Vagina (tissue), 2 donors: ENCODE measurements at regions not wholly inside any gene's neighbourhood (a gene's known extent, or its start where the extent isn't known, plus 50 kb on each side); places are given as distances from the start of the nearest gene placed in this dataset.

Source experiments
- CTCF ChIP-seq, 3 experiments: fragments of 450-650 bp in 2 of 3; fragments of 200-600 bp in 1 of 3; sonication (generic) in 1 of 3; IDR thresholded peaks; one replicate each; pipeline ENCODE4 v1.5.1; 2017 to 2019; ENCODE audit warnings: antibody characterized with exemption in 3 of 3, mild to moderate bottlenecking in 2 of 3, moderate library complexity in 2 of 3
- POLR2A ChIP-seq, 2 donors: fragments of 450-650 bp; IDR thresholded peaks; one replicate each; pipeline ENCODE4 v1.6.1; 2017; ENCODE audit warnings: antibody characterized with exemption in 2 of 2, mild to moderate bottlenecking in 2 of 2, moderate library complexity in 2 of 2

GRCh38 chr20:60507087-60507694 is 549.0 kb downstream of the CDH26 start:
- no peak for TF ChIP-seq POLR2A (IDR thresholded peaks at IDR 0.05)
- TF ChIP-seq CTCF (IDR thresholded peaks at IDR 0.05): no peak
